H9 (cell line): ENCODE measurements at regions not wholly inside any gene's neighbourhood (a gene's known extent, or its start where the extent isn't known, plus 50 kb on each side); places are given as distances from the start of the nearest gene placed in this dataset.

Source experiments
- DNase-seq: peaks from one replicate; pipeline ENCODE4 v3.0.0-alpha.2; 2017
- H2AFZ ChIP-seq: one replicate; pipeline ENCODE4 v1.6.1; 2013; ENCODE audit warnings: mild to moderate bottlenecking, low read length, control low read depth, moderate library complexity
- H2AK5ac ChIP-seq: 2 replicates; pipeline ENCODE4 v1.6.1; 2013; ENCODE audit warnings: low read length, control low read depth, mixed read lengths; ENCODE audit not compliant: insufficient read length
- H2BK120ac ChIP-seq: one replicate; pipeline ENCODE4 v1.6.1; 2013; ENCODE audit warnings: low read depth, mild to moderate bottlenecking, low read length, control low read depth, inconsistent platforms; ENCODE audit not compliant: poor library complexity, severe bottlenecking
- H2BK12ac ChIP-seq: 2 replicates; pipeline ENCODE4 v1.6.1; 2013; ENCODE audit warnings: low read length, control low read depth, mixed read lengths, low read depth; ENCODE audit not compliant: insufficient read length
- H2BK15ac ChIP-seq: 2 replicates; pipeline ENCODE4 v1.6.1; 2013; ENCODE audit warnings: low read depth, low read length, control low read depth
- H2BK20ac ChIP-seq: one replicate; pipeline ENCODE4 v1.6.1; 2013; ENCODE audit warnings: low read depth, mild to moderate bottlenecking, low read length, control low read depth, inconsistent platforms; ENCODE audit not compliant: poor library complexity, severe bottlenecking
- H2BK5ac ChIP-seq: 2 replicates; pipeline ENCODE4 v1.6.1; 2013; ENCODE audit warnings: low read length, control low read depth, mixed read lengths; ENCODE audit not compliant: insufficient read length
- H3K14ac ChIP-seq: 2 replicates; pipeline ENCODE4 v1.6.1; 2013; ENCODE audit warnings: low read length, control low read depth; ENCODE audit not compliant: insufficient read depth
- H3K18ac ChIP-seq: 2 replicates; pipeline ENCODE4 v1.6.1; 2013; ENCODE audit warnings: low read depth, mild to moderate bottlenecking, mixed read lengths, low read length, control low read depth; ENCODE audit not compliant: insufficient read length
- H3K23ac ChIP-seq: 2 replicates; pipeline ENCODE4 v1.6.1; 2013; ENCODE audit warnings: low read length, control low read depth, mixed read lengths, low read depth; ENCODE audit not compliant: insufficient read length
- H3K23me2 ChIP-seq: 2 replicates; pipeline ENCODE4 v1.6.1; 2013; ENCODE audit warnings: low read depth, mild to moderate bottlenecking, mixed read lengths, low read length, control low read depth; ENCODE audit not compliant: insufficient read length, poor library complexity, severe bottlenecking
- H3K27ac ChIP-seq: 2 replicates; pipeline ENCODE4 v1.5.1; 2013; ENCODE audit warnings: low read length, control low read depth, mixed read lengths, low read depth; ENCODE audit not compliant: insufficient read length
- H3K27me3 ChIP-seq: 2 replicates; pipeline ENCODE4 v1.6.1; 2013; ENCODE audit warnings: low read length, control low read depth, inconsistent platforms; ENCODE audit not compliant: insufficient read depth
- H3K4ac ChIP-seq: 2 replicates; pipeline ENCODE4 v1.6.1; 2013; ENCODE audit warnings: low read depth, mild to moderate bottlenecking, control low read depth, inconsistent platforms, low read length, moderate library complexity
- H3K4me1 ChIP-seq: 2 replicates; pipeline ENCODE4 v1.6.1; 2013; ENCODE audit warnings: low read length, control low read depth, inconsistent platforms; ENCODE audit not compliant: insufficient read depth
- H3K4me2 ChIP-seq: 2 replicates; pipeline ENCODE4 v1.6.1; 2013; ENCODE audit warnings: low read length, control low read depth, mixed read lengths; ENCODE audit not compliant: insufficient read length, insufficient read depth
- H3K56ac ChIP-seq: 2 replicates; pipeline ENCODE4 v1.6.1; 2013; ENCODE audit warnings: low read depth, mild to moderate bottlenecking, mixed read lengths, low read length, control low read depth; ENCODE audit not compliant: insufficient read length
- H3K79me1 ChIP-seq: 2 replicates; pipeline ENCODE4 v1.6.1; 2013; ENCODE audit warnings: low read depth, mild to moderate bottlenecking, moderate library complexity, low read length, control low read depth, inconsistent platforms; ENCODE audit not compliant: insufficient read depth, poor library complexity, severe bottlenecking
- H3K79me2 ChIP-seq: 2 replicates; pipeline ENCODE4 v1.6.1; 2013; ENCODE audit warnings: low read length, control low read depth, inconsistent platforms; ENCODE audit not compliant: insufficient read depth
- H3K9ac ChIP-seq: 2 replicates; pipeline ENCODE4 v1.6.1; 2013; ENCODE audit warnings: low read length, control low read depth, mixed read lengths; ENCODE audit not compliant: insufficient read length; ENCODE audit errors: extremely low read depth
- H3K9me3 ChIP-seq: one replicate; pipeline ENCODE4 v1.6.1; 2013; ENCODE audit warnings: low read depth, low read length, inconsistent platforms; ENCODE audit not compliant: control insufficient read depth
- H3T11ph ChIP-seq: one replicate; pipeline ENCODE4 v1.6.1; 2013; ENCODE audit warnings: mild to moderate bottlenecking, low read length, control low read depth, inconsistent platforms
- H4K20me1 ChIP-seq: one replicate; pipeline ENCODE4 v1.6.1; 2013; ENCODE audit not compliant: control insufficient read depth, insufficient read length, insufficient read depth
- H4K5ac ChIP-seq: 2 replicates; pipeline ENCODE4 v1.6.1; 2013; ENCODE audit warnings: low read depth, mild to moderate bottlenecking, mixed read lengths, low read length, control low read depth; ENCODE audit not compliant: insufficient read length
- H4K8ac ChIP-seq: replicated peaks from 2 replicates; pipeline ENCODE4 v1.6.1; 2013; ENCODE audit warnings: low read length, control low read depth, mixed read lengths, low read depth; ENCODE audit not compliant: insufficient read length
- H4K91ac ChIP-seq: 2 replicates; pipeline ENCODE4 v1.6.1; 2013; ENCODE audit warnings: low read depth, mild to moderate bottlenecking, moderate library complexity, mixed read lengths, low read length, control low read depth; ENCODE audit not compliant: insufficient read length
- H3K27ac Mint-ChIP-seq, 3 experiments: 2 replicates in 2 of 3; 3 replicates in 1 of 3; pipeline ENCODE4 v1.8.0; 2020 to 2021; ENCODE audit warnings: mixed read lengths in 3 of 3, mild to moderate bottlenecking in 1 of 3, moderate library complexity in 1 of 3
- H3K27me3 Mint-ChIP-seq: 2 replicates; pipeline ENCODE4 v1.8.0; 2021; ENCODE audit warnings: low read depth, mild to moderate bottlenecking, moderate library complexity, mixed read lengths
- H3K36me3 Mint-ChIP-seq, 3 experiments: 2 replicates in 2 of 3; 3 replicates in 1 of 3; pipeline ENCODE4 v1.8.0; 2020 to 2021; ENCODE audit warnings: low read depth in 3 of 3, mixed read lengths in 3 of 3; ENCODE audit not compliant: insufficient read depth in 1 of 3
- H3K4me1 Mint-ChIP-seq, 2 experiments: 2 replicates each; pipeline ENCODE4 v1.8.0; 2020; ENCODE audit warnings: mixed read lengths in 2 of 2
- H3K4me3 Mint-ChIP-seq, 2 experiments: 2 replicates in 1 of 2; 3 replicates in 1 of 2; pipeline ENCODE4 v1.8.0; 2020 to 2021; ENCODE audit warnings: mild to moderate bottlenecking in 2 of 2, mixed read lengths in 2 of 2, moderate library complexity in 1 of 2
- H3K9me3 Mint-ChIP-seq, 2 experiments: 2 replicates in 1 of 2; 3 replicates in 1 of 2; pipeline ENCODE4 v1.8.0; 2020; ENCODE audit warnings: mild to moderate bottlenecking in 2 of 2, mixed read lengths in 2 of 2, moderate library complexity in 1 of 2
- WGBS: extraction: QIAGEN DNeasy Blood & Tissue Kit; methylation state at CpG from one replicate; pipeline ENCODE4 v1.1.7; 2013; ENCODE audit warnings: missing lambda C conversion rate, low lambda C conversion rate, mixed read lengths; ENCODE audit not compliant: insufficient read length; ENCODE audit errors: extremely low coverage; 5-methylcytosine and 5-hydroxymethylcytosine counted together
- TF ChIP-seq, protein P1 (sequence below): fragments of 200-600 bp; sonication (generic); conservative IDR thresholded peaks from 3 replicates; pipeline ENCODE4 v1.8.0; 2021; ENCODE audit warnings: antibody characterized with exemption, mild to moderate bottlenecking

DNA sequence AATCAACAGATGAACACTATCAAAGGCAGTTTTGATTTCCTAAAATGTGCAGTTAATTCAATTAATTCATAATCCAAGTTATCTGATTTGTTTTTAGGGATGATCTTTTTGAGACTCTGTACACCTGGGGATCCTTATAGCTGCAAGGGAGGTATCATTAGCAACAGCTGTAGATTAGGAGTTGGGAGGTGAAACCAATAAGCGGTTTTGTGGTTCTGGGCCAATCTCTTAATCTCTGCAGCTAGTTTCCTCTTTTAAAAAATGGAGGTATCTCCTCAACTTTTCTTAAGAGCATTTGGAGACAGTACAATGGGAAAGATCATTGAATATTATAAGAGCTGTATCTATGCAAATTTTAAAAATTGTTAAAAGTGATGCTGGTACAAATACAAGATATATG lies 126.0 kb downstream of the MC4R start:
- H3T11ph ChIP-seq, result no peak overlapping the region
- no peak overlapping the region for H2AFZ ChIP-seq
- no peak overlapping the region for H4K8ac ChIP-seq
- no peaks in the 10 kb centered on the region; a peak in 1 of 5 replicates for H3K9me3 Mint-ChIP-seq
- H3K27me3 Mint-ChIP-seq, result no peaks in the 10 kb centered on the region
- no peak overlapping the region for H2AK5ac ChIP-seq
- TF ChIP-seq, protein P1, sequence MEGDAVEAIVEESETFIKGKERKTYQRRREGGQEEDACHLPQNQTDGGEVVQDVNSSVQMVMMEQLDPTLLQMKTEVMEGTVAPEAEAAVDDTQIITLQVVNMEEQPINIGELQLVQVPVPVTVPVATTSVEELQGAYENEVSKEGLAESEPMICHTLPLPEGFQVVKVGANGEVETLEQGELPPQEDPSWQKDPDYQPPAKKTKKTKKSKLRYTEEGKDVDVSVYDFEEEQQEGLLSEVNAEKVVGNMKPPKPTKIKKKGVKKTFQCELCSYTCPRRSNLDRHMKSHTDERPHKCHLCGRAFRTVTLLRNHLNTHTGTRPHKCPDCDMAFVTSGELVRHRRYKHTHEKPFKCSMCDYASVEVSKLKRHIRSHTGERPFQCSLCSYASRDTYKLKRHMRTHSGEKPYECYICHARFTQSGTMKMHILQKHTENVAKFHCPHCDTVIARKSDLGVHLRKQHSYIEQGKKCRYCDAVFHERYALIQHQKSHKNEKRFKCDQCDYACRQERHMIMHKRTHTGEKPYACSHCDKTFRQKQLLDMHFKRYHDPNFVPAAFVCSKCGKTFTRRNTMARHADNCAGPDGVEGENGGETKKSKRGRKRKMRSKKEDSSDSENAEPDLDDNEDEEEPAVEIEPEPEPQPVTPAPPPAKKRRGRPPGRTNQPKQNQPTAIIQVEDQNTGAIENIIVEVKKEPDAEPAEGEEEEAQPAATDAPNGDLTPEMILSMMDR, result no peak
- H3K4ac ChIP-seq, result no peak overlapping the region
- no peak overlapping the region for H3K56ac ChIP-seq
- H3K27ac ChIP-seq, result no peak overlapping the region
- no peaks in the 10 kb centered on the region for H3K4me1 ChIP-seq
- H2BK20ac ChIP-seq, result no peak overlapping the region
- H3K27ac Mint-ChIP-seq, result no peak overlapping the region
- H3K4me1 Mint-ChIP-seq, result peaks cover 2 to 8% of the 10 kb centered on the region in 2 experiments; a peak in 3 of 4 replicates
- no peaks in the 10 kb centered on the region for H3K27me3 ChIP-seq
- H3K23me2 ChIP-seq, result no peaks in the 10 kb centered on the region
- no peaks in the 10 kb centered on the region for H3K79me2 ChIP-seq
- no peak overlapping the region for H3K4me3 Mint-ChIP-seq
- no peak for DNase-seq
- no peak overlapping the region for H3K23ac ChIP-seq
- no peaks in the 10 kb centered on the region for H3K79me1 ChIP-seq
- no peak overlapping the region for H3K9ac ChIP-seq
- no peak overlapping the region for H3K18ac ChIP-seq
- H2BK120ac ChIP-seq, result no peak overlapping the region
- no CpG with 5 or more reads among the region's 1 CpG for WGBS
- H4K5ac ChIP-seq, result no peak overlapping the region
- no peak overlapping the region for H4K91ac ChIP-seq
- H2BK5ac ChIP-seq, result no peak overlapping the region
- H2BK12ac ChIP-seq, result no peak overlapping the region
- no peak overlapping the region for H3K14ac ChIP-seq
- H3K9me3 ChIP-seq, result no peaks in the 10 kb centered on the region
- H3K36me3 Mint-ChIP-seq, result no peaks in the 10 kb centered on the region
- H2BK15ac ChIP-seq, result no peak overlapping the region
- no peaks in the 10 kb centered on the region for H4K20me1 ChIP-seq
- no peak overlapping the region for H3K4me2 ChIP-seq
